A673 (cell line): ENCODE measurements at regions not wholly inside any gene's neighbourhood (a gene's known extent, or its start where the extent isn't known, plus 50 kb on each side); places are given as distances from the start of the nearest gene placed in this dataset.

ENCODE experiments used
- BruUV-seq: library from RNA; stranded (reverse); fragments of 400-500 nt; replicated peaks from 2 replicates; lab custom pipeline; 2021; lab: Mats Ljungman, UMichigan
- CTCF ChIA-PET: fragments of 300-600 bp; sonication (Branson Sonifier 250); formaldehyde crosslinking; loops from one replicate; lab custom pipeline; 2022; ENCODE audit warnings: antibody characterized with exemption; lab: Charles Lee
- POLR2A ChIA-PET: fragments of 300-600 bp; sonication (Branson Sonifier 250); formaldehyde crosslinking; loops from one replicate; lab custom pipeline; 2022; ENCODE audit warnings: antibody characterized with exemption; ENCODE audit not compliant: low non-redundant PET; lab: Charles Lee
- DNase-seq: peaks from one replicate; pipeline ENCODE4 v3.0.0-alpha.2; 2015; ENCODE audit warnings: low spot score
- H3K27ac ChIP-seq: fragments of 200-600 bp; sonication (generic); 2 replicates; pipeline ENCODE4 v1.5.1; 2016; ENCODE audit warnings: mixed run types, low read depth, mild to moderate bottlenecking, mixed read lengths, antibody characterized with exemption, low read length; ENCODE audit not compliant: poor library complexity, severe bottlenecking
- H3K27me3 ChIP-seq: fragments of 200-600 bp; sonication (generic); replicated peaks from 2 replicates; pipeline ENCODE4 v1.6.1; 2017; ENCODE audit warnings: mixed run types, low read depth, mild to moderate bottlenecking, mixed read lengths, antibody characterized with exemption, low read length; ENCODE audit not compliant: insufficient read depth, poor library complexity
- H3K36me3 ChIP-seq: fragments of 200-600 bp; sonication (generic); 2 replicates; pipeline ENCODE4 v1.6.1; 2016; ENCODE audit warnings: mixed run types, mild to moderate bottlenecking, mixed read lengths, antibody characterized with exemption, low read length; ENCODE audit not compliant: insufficient read depth, poor library complexity, severe bottlenecking
- H3K4me1 ChIP-seq: fragments of 200-600 bp; sonication (generic); 2 replicates; pipeline ENCODE4 v1.6.1; 2017; ENCODE audit warnings: mixed run types, mild to moderate bottlenecking, mixed read lengths, antibody characterized with exemption, low read length; ENCODE audit not compliant: insufficient read depth, poor library complexity, severe bottlenecking
- H3K4me3 ChIP-seq: fragments of 200-600 bp; sonication (generic); 2 replicates; pipeline ENCODE4 v1.5.1; 2016; ENCODE audit warnings: low read depth, mixed run types, mild to moderate bottlenecking, mixed read lengths, low read length; ENCODE audit not compliant: poor library complexity, severe bottlenecking
- H3K9me3 ChIP-seq: fragments of 200-600 bp; sonication (generic); 2 replicates; pipeline ENCODE4 v1.6.1; 2016; ENCODE audit warnings: mixed run types, low read depth, mild to moderate bottlenecking, mixed read lengths, antibody characterized with exemption, low read length; ENCODE audit not compliant: poor library complexity, severe bottlenecking
- CTCF ChIP-seq: fragments of 300-800, 200-600 bp; sonication (generic); conservative IDR thresholded peaks from 2 replicates; pipeline ENCODE4 v1.5.1; 2017; ENCODE audit warnings: low read depth, mild to moderate bottlenecking, antibody characterized with exemption, low read length, moderate library complexity, mixed read lengths
- EZH2 ChIP-seq: fragments of 200-600 bp; sonication (generic); IDR thresholded peaks from 2 replicates; pipeline ENCODE4 v1.6.1; 2017; ENCODE audit warnings: borderline replicate concordance, low read depth, mild to moderate bottlenecking, mixed read lengths, antibody characterized with exemption, low read length; ENCODE audit not compliant: poor library complexity, severe bottlenecking
- intact Hi-C: fragments of 100-400 bp; cut with micrococcal nuclease; formaldehyde crosslinking; loops from one replicate; pipeline ENCODE4 v1.10.0; 2022; ENCODE audit not compliant: unreplicated experiment

DNA sequence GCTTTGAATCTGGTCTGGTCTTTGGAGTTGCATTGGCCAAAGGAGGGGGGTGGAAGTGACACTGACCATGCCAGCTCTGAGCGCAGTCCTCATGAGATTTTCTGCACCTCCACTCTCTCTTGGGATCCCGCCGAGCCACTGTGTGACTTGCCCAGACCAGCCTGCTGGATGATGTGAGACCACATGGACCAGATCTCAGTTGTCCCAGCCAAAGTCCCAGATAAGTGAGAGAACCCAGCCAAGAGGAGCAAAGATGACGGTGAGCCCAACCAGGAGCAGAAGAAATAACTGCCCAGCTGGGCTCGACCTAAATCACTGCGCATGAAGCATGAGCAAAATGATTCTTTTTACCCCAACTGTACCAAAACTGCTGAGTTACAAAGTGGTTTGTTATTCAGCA, 96.5 kb upstream of the ERCC4 start:
- H3K4me3 ChIP-seq: no peak overlapping the region
- H3K9me3 ChIP-seq: no peaks in the 10 kb centered on the region
- intact Hi-C loops: no loop called here
- ChIA-PET CTCF (no interaction called here), POLR2A (no interaction called here)
- H3K27me3 ChIP-seq: no peaks in the 10 kb centered on the region
- DNase-seq: no peak
- BruUV-seq: no TSS peak
- TF ChIP-seq EZH2 (no peak), CTCF (no peak)
- no peak overlapping the region for H3K27ac ChIP-seq
- no peaks in the 10 kb centered on the region for H3K4me1 ChIP-seq
- H3K36me3 ChIP-seq: no peaks in the 10 kb centered on the region

DNA sequence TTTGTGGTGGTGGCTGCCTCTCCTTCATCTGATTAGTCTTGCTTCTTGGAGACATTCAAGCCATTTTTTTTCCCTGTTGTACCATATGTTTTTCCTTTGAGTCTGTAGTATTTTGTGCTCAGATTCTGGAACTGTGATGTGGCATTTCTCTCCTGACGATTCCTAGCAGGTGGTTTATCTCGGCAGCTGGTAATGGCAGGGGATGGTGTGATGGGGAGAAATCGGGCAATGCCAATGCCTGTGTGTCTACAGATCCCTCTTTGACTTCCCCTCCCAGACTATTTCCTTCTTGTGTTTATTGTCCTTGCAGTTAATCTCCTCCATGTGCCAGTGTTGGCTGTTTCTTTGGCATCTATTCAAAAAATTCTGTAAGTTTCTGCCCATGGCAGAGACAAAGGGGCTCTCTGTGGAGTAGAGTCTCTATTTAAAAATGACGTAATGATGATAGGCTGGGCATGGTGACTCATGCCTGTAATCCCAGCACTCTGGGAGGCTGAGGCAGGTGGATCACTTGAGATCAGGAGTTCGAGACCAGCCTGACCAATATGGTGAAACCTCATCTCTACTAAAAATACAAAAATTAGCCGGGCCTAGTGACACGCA, 90.2 kb upstream of the ERCC4 start:
- TF ChIP-seq CTCF (no peak), EZH2 (no peak)
- Histone ChIP-seq H3K4me3 (no peak overlapping the region), H3K27ac (no peak overlapping the region), H3K36me3 (no peaks in the 10 kb centered on the region), H3K4me1 (no peaks in the 10 kb centered on the region), H3K27me3 (peaks cover 7% of the 10 kb centered on the region), H3K9me3 (no peaks in the 10 kb centered on the region)
- intact Hi-C loops: no loop called here
- ChIA-PET CTCF (no interaction called here), POLR2A (no interaction called here)
- DNase-seq: peak; percentile 52
- BruUV-seq: no TSS peak

DNA sequence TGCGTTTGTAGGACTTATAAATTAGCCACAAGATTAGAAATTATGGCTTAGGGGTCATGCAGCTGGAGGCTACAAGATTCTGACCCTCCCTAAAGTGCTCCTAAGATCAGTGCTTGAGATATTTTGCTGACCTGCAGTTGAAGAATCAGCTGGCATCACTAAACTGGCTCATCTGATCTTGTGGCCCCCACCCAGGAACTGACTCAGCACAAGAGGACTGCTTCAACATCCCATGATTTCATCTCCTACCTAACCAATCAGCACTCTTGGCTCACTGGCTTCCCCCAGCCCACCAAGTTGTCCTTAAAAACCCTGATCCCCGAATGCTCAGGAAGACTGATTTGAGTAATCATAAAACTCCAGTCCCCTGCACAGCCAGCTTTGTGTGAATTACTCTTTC, 86.4 kb upstream of the ERCC4 start:
- Histone ChIP-seq H3K4me3 (no peak overlapping the region), H3K4me1 (no peaks in the 10 kb centered on the region), H3K27ac (no peak overlapping the region), H3K27me3 (peaks cover 18% of the 10 kb centered on the region), H3K36me3 (no peaks in the 10 kb centered on the region), H3K9me3 (no peaks in the 10 kb centered on the region)
- no TSS peak for BruUV-seq
- CTCF ChIA-PET: no interaction called here
- DNase-seq: no peak
- intact Hi-C loops: no loop called here
- TF ChIP-seq EZH2 (no peak), CTCF (no peak)
- POLR2A ChIA-PET: no interaction called here
